HT-29 (cell line): ENCODE measurements at regions not wholly inside any gene's neighbourhood (a gene's known extent, or its start where the extent isn't known, plus 50 kb on each side); places are given as distances from the start of the nearest gene placed in this dataset.

Experiments used
- DNase-seq: peaks from one replicate; pipeline ENCODE4 v3.0.0-alpha.2; 2015; ENCODE audit warnings: low spot score

DNA sequence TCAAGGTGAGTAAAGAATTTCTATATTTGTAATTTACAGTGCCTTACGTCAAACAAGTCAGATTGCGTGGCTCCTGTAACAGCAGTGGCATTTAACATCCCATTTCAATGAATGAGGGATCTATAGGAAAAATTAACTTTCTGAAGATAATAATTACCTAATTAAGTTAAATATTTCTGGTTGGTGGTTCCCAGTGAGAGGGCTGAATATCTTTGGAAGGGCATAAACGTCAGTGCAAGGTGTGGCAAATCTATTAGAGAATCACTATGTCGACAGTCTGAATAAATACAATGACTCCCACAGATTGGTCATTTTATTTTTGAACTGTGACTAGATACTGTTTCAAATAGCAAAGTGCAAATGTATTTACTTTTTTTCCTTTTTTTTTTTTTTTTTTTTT lies 80.0 kb downstream of the S1PR1 start:
- DNase-seq, result no peak

GRCh38 chr1:101317590-101317989 lies 80.8 kb downstream of the S1PR1 start:
- no peak for DNase-seq

- DNase-seq, result no peak
Measured at GRCh38 chr1:101323535-101323934, 86.7 kb downstream of the S1PR1 start.

- DNase-seq, result no peak
Measured at GRCh38 chr1:101325144-101325543, 88.3 kb downstream of the S1PR1 start.

GRCh38 chr1:101330427-101331130 lies 93.8 kb downstream of the S1PR1 start:
- no peak for DNase-seq

DNA sequence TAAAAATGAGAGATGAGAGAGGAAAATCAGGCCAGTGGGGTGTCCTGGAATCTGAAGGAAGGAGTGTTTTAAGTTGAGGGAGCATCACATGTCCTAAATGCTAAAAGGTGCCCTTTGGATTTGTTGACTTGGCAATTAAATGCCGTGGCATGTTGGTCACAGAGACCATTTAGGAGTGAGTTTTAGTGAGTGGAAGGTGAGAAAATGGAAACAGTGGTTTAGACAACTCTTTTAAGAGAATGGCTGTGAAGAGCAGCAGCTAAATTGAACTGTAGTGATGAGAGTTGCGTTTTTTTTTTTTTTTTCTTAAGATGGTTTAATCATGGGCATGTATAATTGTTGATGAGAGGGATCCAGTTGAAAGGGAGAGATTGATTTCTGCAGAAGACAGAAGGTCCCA lies 95.0 kb downstream of the S1PR1 start:
- DNase-seq, result no peak

DNA sequence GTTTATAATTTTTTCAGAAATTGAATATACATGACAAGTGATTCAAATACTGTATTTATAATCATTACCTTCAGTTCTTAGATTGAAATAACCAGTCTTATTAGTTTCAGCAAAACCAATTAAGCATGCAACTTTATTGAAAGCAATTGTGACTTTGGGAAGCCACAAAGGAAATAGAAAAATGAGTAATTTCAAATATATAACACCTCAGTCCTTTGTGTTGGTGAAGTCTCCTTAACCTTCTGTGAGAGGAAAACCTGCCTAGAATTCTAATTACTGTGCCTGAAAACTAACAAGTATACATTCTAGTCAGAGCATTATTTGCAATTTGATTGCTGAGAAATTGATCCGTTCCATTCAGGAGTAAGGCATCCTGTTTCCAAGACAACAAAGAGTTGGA lies 95.8 kb downstream of the S1PR1 start:
- DNase-seq, result no peak

DNA sequence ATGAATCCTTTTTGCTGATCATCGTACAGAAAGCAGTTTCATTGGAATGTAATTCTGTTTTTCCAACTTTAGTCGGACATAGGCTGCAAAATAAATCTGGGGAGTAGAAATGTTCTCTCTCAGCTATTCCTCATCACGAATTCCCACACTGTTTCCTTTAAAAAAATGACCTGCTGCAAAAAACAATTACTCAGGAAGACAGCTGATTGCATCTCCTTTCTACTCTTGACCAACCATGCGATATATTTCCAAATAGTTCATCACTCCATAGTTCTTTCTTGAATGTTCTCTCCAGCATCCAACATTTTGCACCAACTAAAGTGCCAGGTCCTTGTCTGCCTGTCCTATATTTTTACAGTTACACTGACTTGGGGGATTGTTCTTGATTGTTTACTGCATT lies 96.4 kb downstream of the S1PR1 start:
- DNase-seq, result no peak

- no peak for DNase-seq
Measured at GRCh38 chr1:101337968-101338367, 101.1 kb downstream of the S1PR1 start.

DNA sequence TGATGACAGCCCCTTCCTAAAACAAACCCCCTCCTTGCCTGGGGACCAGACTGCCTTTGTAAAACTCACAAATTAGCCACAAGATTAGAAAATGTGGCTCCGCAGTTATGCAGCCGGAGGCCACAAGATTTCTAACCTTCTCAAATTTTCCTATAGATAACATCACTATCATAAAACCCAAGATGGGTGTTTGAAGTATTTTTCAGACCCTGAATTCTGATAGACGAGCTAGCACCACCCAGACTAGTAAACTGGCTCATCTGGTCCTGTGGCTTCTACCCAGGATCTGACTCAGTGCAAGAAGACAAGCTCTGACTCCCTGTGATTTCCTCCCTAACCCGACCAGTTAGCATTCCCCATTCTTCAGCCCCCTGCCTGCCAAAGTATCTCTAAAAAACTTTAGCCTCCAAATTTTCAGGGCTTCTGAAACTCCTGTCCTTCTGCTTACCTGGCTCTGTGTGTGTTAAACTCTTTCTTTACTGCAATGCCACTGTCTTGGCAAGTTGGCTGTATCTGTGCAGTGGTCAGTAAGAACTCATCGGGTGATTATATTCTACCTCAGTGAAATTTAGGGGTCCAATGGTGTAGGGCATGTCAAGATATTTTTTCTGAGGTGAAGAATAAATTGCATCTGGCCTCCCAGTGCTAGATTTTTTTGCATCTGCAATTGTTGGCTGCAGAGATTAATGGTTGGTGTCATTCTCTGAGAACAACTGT lies 102.1 kb downstream of the S1PR1 start:
- DNase-seq, result no peak

DNA sequence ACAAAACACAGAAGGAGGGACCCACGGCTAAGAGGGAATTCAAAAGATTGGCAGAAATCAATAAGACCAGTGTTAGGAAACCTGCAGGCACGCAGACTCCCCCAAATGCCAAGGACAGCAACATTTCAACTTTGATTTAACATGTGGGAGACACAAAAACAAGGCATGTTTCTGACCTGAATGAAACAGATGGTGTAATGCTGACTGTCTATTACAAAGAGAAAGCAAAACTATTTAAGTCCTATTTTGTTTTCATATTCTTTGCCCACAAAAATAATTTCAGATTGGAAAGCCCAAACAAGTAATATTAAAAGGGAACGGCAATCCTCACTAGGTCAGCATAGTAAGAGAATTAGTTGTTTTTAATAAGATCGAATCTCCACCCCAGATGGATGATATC lies 107.9 kb downstream of the S1PR1 start:
- DNase-seq, result no peak

DNA sequence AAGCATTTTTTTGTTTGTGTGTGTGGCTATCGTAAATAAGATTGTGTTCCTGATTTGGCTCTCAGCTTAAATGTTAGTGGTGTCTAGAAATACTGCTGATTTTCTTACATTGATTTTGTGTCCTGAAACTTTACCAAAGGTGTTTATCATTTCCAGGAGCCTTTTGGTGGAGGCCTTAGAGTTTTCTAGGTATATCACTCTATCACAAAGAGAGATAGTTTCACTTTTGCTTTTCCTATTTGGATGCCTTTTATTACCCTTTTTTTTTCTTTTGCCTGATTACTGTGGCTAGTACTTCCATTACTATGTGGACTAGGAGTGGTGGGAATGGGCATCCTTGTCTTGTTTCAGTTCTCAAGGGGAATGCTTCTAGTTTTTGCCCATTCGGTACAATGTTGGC lies 109.6 kb downstream of the S1PR1 start:
- DNase-seq, result no peak

DNA sequence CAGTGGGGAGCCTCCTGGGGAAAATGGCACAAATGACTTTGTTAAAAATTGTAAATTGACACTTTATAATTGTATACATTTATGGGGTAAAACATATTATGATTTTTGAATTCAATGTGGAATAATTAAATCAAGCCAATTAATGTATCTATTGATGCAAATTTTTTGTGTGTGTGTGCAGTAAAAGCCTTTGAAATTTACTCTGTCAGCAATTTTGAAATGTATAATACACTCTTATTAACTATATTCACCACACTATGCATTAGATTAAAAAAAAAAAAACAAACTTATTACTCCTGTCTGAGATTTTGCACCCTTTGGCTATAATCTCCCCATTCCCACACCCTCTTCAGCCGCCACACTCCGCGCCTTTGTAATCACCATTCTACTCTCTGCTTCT lies 119.2 kb downstream of the S1PR1 start:
- DNase-seq, result no peak

- no peak for DNase-seq
Measured at GRCh38 chr1:101356604-101357443, 120.0 kb downstream of the S1PR1 start.

DNA sequence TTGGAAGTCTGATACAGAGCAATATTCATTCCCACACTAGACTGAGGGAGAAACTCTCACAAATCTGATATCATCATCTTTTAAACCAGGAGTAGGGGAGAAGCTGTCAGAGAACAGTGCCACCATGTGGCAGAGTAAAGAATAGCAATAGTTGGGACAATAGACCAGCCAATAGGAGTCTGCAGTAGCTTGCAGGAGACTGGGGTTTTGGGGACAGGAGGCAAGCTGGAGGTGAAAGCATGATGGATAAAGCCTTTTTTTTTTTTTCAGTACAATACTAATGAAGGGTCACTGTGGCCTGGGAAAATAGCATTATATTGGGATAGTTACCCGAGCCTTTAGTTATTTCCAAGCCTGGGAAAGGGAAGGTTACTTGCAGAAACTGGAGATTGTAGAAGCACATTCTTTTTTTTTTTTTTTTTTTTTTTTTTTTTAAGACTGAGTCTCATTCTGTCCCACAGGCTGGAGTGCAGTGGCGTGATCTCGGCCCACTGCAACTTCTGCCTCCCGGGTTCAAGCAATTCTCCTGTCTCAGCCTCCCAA lies 120.7 kb downstream of the S1PR1 start:
- DNase-seq, result peak; percentile 87

DNA sequence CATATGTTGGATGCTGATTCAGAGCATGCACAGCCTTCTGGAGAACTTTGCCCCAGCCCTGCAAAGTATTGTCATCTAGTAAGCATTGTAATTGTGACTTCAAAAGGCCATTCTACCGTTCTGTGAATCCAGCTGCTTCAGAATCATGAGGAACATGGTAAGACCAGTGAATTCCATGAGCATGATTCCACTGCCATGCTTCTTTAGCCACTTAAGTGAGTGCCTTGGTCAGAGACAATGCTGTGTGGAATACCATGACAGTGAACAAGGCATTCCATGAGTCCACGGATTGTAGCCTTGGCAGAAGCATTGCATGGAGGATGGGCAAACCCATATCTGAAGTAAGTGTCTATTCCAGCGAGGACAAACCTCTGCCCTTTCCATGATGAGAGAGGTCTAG lies 123.7 kb downstream of the S1PR1 start:
- DNase-seq, result no peak

DNA sequence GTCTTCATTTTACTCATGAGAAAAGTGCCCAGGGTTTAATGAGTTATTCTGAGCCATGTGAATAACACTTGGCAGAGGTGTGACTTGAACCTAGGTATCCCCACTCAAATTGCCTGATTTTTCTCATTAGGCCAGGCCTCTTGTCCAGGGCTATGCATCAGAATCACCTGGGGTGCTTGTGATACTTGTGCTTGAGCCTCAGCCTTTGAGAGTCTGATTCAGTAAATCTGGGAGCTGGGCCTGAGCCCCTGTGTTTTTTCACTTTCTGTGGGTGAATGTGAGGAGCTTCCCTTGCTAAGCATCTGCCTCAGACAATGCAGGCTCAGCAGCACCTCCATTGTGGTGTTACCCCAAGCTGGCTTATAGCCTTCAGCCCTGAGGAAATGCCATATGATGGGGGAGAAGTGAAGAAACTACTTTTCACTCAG lies 127.1 kb downstream of the S1PR1 start:
- no peak for DNase-seq

- no peak for DNase-seq
Measured at GRCh38 chr1:101364370-101365120, 127.7 kb downstream of the S1PR1 start.

- DNase-seq, result no peak
Measured at GRCh38 chr1:101365186-101365585, 128.4 kb downstream of the S1PR1 start.

GRCh38 chr1:101365878-101366277 lies 129.1 kb downstream of the S1PR1 start:
- DNase-seq, result no peak

GRCh38 chr1:101366513-101367215 lies 129.8 kb downstream of the S1PR1 start:
- no peak for DNase-seq
